Right hindlimb (tissue), 1 donor: ENCODE measurements at regions not wholly inside any gene's neighbourhood (a gene's known extent, or its start where the extent isn't known, plus 50 kb on each side); places are given as distances from the start of the nearest gene placed in this dataset.

Experiments
- DNase-seq: peaks from one replicate; pipeline ENCODE4 v3.0.0-alpha.2; 2018

- DNase-seq, result no peak
These were observed 1400.0 kb upstream of the FLRT2 start for GRCh38 chr14:84129941-84130340.

DNA sequence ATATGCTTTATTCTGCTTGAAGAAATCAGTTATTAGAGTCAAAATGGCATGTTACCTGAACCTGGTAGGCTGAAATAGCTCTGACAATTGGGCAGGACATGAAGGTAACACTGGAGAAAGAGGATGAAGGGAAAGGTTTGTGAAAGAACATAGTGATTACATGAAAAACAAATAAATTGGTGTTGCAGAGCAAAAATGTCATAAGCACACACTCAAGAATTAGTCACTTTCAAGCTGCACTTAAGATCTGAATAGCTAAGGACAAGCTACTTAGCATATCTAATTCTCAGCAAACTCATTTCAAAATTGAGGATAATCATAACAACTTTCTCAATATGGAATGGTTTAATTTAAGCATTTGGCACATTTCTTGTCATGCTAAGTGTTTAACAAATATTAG, 1398.0 kb upstream of the FLRT2 start:
- no peak for DNase-seq

GRCh38 chr14:84144166-84144565, 1385.8 kb upstream of the FLRT2 start:
- DNase-seq, result no peak

GRCh38 chr14:84152452-84152851, 1377.5 kb upstream of the FLRT2 start:
- DNase-seq, result no peak

- no peak for DNase-seq
These were observed 1367.3 kb upstream of the FLRT2 start for GRCh38 chr14:84162633-84163032.

GRCh38 chr14:84167026-84167425, 1362.9 kb upstream of the FLRT2 start:
- DNase-seq, result no peak

- no peak for DNase-seq
These were observed 1349.6 kb upstream of the FLRT2 start for GRCh38 chr14:84180336-84180735.

- no peak for DNase-seq
These were observed 1348.9 kb upstream of the FLRT2 start for GRCh38 chr14:84181072-84181471.

- no peak for DNase-seq
These were observed 1334.4 kb upstream of the FLRT2 start for GRCh38 chr14:84195514-84195913.

- DNase-seq, result no peak
These were observed 1332.2 kb upstream of the FLRT2 start for GRCh38 chr14:84197704-84198103.

- no peak for DNase-seq
These were observed 1327.5 kb upstream of the FLRT2 start for GRCh38 chr14:84202486-84202885.

DNA sequence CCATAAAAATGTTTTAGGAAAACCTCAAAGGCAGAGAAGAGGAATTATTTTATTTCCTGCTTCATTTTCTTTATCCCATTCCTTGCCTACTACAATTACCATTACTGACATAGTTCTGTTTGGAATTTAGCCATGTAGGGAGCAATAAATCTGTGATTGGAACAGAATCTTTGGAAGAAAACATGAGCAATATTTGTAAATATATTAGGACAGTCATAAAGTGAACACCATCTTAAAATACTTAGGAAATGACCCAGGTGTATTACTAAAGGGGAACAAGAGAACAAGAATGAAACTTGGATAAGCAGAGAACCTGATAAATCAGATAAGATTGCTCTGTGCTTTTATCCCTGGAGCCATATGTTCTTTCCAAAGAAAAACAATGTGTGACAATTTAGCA, 1326.0 kb upstream of the FLRT2 start:
- DNase-seq, result no peak

DNA sequence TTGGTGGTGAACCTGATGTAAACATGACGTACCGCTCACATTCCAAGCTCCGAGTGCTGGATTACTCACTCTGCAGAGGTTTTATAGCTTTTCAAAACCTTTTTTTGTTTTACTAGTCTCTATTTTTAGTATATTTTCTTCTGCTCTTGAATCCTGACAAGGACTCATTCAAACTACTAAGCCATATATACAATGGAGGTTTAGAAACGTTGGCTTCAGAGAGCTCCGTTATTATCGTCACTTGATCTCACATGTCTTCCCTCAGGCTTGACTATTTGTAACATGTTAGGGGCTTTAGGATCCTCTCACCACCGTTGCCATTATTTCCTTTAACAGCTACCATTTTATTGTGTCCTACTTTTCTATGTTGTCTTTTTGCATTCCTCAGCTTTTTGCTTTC, 1321.5 kb upstream of the FLRT2 start:
- no peak for DNase-seq

DNA sequence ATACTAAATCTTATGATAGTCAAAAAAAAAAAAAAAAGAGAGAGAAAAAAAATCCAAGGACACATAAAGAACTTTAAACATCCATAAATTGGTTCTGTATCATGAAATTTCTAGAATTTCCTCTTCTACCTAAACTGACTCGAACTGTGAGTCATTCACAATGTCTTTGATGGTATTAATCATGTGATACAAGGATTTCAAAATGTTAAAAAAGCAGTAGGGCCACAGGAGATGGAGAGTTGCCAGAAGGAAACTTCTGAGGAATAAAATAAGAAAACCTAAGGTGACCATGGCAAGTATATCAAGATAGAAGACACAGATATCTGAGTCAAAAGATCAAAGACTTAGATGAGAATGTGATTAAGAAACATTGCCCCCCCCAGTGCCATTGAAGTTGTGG, 1320.9 kb upstream of the FLRT2 start:
- DNase-seq, result no peak

DNA sequence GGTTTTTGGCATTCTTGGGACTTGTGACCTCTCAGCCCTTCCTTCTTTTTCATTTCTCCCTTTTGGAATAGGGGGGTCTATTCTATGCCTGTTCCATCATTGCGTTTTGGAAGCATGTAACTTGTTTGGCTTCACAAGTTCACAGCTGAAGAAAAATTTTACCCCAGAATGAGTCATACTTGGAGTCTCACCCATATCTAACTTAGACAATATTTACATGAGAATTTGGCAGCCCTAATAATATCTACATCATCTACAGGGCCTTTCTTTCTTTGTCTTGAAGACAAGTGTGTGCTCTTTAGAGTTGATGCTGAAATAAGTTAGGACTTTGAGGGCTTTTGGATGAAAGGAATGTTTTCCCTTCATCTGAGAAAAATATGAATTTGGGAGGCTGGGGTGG, 1312.9 kb upstream of the FLRT2 start:
- no peak for DNase-seq

GRCh38 chr14:84225268-84225667, 1304.7 kb upstream of the FLRT2 start:
- peak; percentile 64 for DNase-seq

GRCh38 chr14:84228702-84229101, 1301.2 kb upstream of the FLRT2 start:
- DNase-seq, result no peak

GRCh38 chr14:84234281-84234680, 1295.7 kb upstream of the FLRT2 start:
- no peak for DNase-seq

DNA sequence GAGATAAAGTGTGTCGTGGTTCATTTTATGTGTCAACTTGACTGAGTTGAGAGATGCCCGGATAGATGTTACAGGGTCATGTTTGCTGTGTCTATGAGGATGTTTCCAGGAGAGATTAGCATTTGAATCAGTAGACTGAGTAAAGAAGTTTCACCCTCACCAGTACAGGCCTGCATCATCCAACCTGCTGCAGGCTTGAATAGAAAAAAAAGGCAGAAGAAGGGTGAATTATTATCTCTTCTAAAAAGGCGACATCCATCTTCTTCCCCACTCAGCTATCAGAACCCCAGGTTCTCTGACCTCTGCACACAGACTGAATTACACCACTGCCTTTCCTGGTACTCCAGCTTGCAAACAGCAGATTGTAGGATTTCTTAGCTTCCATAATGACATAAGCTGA, 1293.7 kb upstream of the FLRT2 start:
- DNase-seq, result no peak

DNA sequence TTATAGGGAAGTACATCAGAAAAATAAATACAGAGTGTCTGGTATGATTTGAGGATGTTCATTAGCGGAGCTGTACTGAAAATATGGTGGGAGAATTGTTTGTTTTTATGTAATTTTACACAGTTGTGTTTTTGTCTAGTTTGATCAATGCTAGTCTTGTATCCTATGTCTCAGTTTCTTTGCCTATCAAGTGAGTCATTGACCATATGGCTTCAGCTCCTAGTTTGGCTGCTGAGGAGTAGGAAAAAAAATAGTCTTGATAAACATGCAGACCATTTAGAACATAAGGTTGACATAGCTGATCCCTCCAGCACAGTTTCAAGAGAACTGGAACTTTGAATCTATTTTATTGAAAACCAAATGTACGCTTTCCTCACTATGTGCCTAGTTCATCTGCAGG, 1292.1 kb upstream of the FLRT2 start:
- DNase-seq, result no peak

DNA sequence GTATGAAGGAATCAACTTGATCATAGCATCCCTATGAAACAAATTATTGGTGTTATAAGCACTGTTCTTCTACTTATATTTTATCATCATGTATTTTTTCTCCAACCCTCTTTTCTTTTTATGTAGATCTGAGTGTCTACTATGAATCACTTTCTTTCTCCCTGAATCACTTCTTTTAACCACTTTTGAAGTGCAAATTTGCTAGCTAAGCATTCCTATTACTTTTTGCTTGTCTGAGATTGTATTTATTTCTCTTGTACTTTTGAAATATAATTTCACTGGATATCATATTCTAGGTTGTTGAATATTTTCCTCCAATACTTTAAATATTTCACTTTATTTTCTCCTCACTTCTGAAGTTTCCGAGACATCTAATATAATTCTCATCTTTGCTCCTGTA, 1282.3 kb upstream of the FLRT2 start:
- DNase-seq, result no peak

DNA sequence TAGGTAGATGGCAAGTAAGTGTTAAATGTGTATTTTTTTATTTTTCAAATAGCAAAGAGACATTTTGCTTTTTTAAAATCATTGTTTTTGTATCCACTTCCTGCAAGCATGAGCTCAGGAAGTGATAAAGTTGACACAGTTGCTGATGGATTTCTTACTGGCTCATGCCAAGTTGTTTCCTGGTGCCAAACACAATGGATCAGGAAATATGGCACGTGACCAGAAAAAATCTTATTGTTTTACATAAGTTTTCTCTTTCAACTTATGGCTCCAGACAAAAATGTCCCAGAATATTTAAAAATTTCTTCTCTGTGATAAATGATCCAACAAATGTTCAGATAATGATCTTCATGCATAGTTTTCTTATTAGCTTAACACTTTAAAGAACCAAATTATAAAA, 1279.1 kb upstream of the FLRT2 start:
- no peak for DNase-seq

DNA sequence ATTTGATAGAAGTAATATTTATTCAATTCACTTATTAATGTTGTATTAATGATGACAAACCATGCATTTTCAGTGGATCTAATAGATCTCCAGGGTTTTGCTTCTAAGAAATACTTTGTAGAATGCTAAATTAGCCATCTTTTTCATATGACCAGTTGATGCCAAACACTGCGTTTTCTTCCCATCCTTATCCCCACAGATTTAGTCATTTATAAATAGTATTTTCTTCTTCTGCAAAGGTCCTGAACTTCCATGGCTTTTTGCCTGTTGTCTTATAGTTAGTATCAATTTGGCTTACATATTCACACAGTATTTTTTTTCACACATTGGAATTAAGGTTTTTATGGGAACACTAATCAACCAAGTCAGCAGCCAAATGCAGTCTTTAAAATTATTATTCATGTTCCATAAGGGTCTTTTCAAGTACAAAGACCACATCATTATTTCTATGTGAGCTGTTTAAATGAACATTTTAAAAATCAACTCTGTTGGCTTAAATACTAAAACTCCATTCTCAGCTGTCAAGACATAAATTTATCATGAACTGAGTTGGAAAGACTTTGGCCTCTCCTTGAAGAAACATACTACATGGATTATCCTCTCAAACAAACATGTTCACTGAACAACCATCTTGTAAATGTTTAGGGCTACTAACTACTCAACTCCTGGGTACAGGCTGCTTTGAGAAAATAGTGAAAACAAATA, 1278.4 kb upstream of the FLRT2 start:
- DNase-seq, result no peak

GRCh38 chr14:84252706-84253105, 1277.2 kb upstream of the FLRT2 start:
- DNase-seq, result no peak

DNA sequence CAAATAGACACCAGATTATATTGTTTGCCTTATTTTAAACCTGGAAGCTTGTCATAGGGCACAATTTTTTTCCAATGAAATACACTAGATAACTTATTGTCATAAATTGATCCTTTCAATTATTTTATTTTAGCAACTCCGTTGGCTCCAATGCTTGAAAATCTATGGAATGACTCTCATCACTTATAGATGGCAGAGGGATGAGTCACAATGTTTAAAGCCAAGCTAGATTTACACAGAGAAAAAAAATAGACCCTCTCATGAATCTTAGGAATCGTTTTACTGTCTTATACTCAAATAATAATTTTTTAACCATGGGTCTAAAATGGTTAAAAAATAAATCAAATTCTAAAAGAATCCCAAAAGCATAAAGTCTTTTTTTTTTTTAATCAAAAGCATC, 1276.6 kb upstream of the FLRT2 start:
- DNase-seq, result no peak

GRCh38 chr14:84254290-84254689, 1275.7 kb upstream of the FLRT2 start:
- DNase-seq, result peak; percentile 35
